ENCODE measurements at regions not wholly inside any gene's neighbourhood (a gene's known extent, or its start where the extent isn't known, plus 50 kb on each side); places are given as distances from the start of the nearest gene placed in this dataset.
A peak's percentile ranks its signal among the peaks of the same experiment; 100 is the strongest.

GRCh38 chr12:24201258-24201970, 251.9 kb upstream of the SOX5 start:
- Histone ChIP-seq H3K4me1 (ENCODE audit: insufficient read depth, low read length) (peaks cover 33% of the 10 kb centered on the region), H2AFZ (ENCODE audit: low read depth, low read length) (no peak overlapping the region), H3K36me3 (ENCODE audit: insufficient read depth, low read length) (no peaks in the 10 kb centered on the region), H3K9me3 (ENCODE audit: insufficient read depth, low read depth, low read length) (no peaks in the 10 kb centered on the region), H3K27me3 (ENCODE audit: insufficient read depth, low read length) (no peaks in the 10 kb centered on the region), H3K79me2 (ENCODE audit: insufficient read depth, low read length) (no peaks in the 10 kb centered on the region), H3K27ac (ENCODE audit: low read depth, low read length) (no peak overlapping the region), H3K9ac (ENCODE audit: low read length) (no peak overlapping the region), H3K4me3 (ENCODE audit: insufficient read depth, low read depth, low read length) (no peak overlapping the region), H3K4me2 (ENCODE audit: low read length) (peak overlapping the region; percentile 6), H4K20me1 (ENCODE audit: insufficient read depth, low read length) (no peaks in the 10 kb centered on the region)
- no peak overlapping the region for H3K27ac Mint-ChIP-seq (ENCODE audit: unreplicated experiment)
- FAIRE-seq = no peak
- TF ChIP-seq CTCF (IDR thresholded peaks at IDR 0.05; ENCODE audit: insufficient read depth, low read depth, low read length) (no peak), EZH2 (IDR thresholded peaks at IDR 0.05; ENCODE audit: insufficient read depth, low read length) (no peak)
- no peaks in the 10 kb centered on the region for H3K9me3 Mint-ChIP-seq (ENCODE audit: unreplicated experiment)
- H3K4me1 Mint-ChIP-seq (ENCODE audit: low read depth, unreplicated experiment) = peaks cover 14% of the 10 kb centered on the region
- no peaks in the 10 kb centered on the region for H3K36me3 Mint-ChIP-seq (ENCODE audit: low read depth, unreplicated experiment)
- DNase-seq (ENCODE audit: low read depth) = peak; percentile 3
- no peak overlapping the region for H3K4me3 Mint-ChIP-seq (ENCODE audit: unreplicated experiment)
- H3K27me3 Mint-ChIP-seq (ENCODE audit: low read depth, unreplicated experiment) = no peaks in the 10 kb centered on the region

GRCh38 chr12:24200010-24200409, 250.5 kb upstream of the SOX5 start:
- DNase-seq (ENCODE audit: low read depth) (peak; percentile 4), FAIRE-seq (no peak)
- no peaks in the 10 kb centered on the region for H3K27me3 ChIP-seq (ENCODE audit: insufficient read depth, low read length)
- H3K4me2 ChIP-seq (ENCODE audit: low read length) = no peak overlapping the region
- TF ChIP-seq EZH2 (IDR thresholded peaks at IDR 0.05; ENCODE audit: insufficient read depth, low read length) (no peak), CTCF (IDR thresholded peaks at IDR 0.05; ENCODE audit: insufficient read depth, low read depth, low read length) (no peak)
- H4K20me1 ChIP-seq (ENCODE audit: insufficient read depth, low read length) = no peaks in the 10 kb centered on the region
- H3K9me3 ChIP-seq (ENCODE audit: insufficient read depth, low read depth, low read length) = no peaks in the 10 kb centered on the region
- H3K27ac ChIP-seq (ENCODE audit: low read depth, low read length) = peak overlapping the region; percentile 78
- H3K79me2 ChIP-seq (ENCODE audit: insufficient read depth, low read length) = no peaks in the 10 kb centered on the region
- H2AFZ ChIP-seq (ENCODE audit: low read depth, low read length) = no peak overlapping the region
- no peak overlapping the region for H3K9ac ChIP-seq (ENCODE audit: low read length)
- H3K4me1 ChIP-seq (ENCODE audit: insufficient read depth, low read length) = peaks cover 33% of the 10 kb centered on the region
- no peaks in the 10 kb centered on the region for H3K36me3 ChIP-seq (ENCODE audit: insufficient read depth, low read length)
- no peak overlapping the region for H3K4me3 Mint-ChIP-seq (ENCODE audit: unreplicated experiment)
- H3K36me3 Mint-ChIP-seq (ENCODE audit: low read depth, unreplicated experiment) = no peaks in the 10 kb centered on the region
- no peaks in the 10 kb centered on the region for H3K9me3 Mint-ChIP-seq (ENCODE audit: unreplicated experiment)
- H3K4me1 Mint-ChIP-seq (ENCODE audit: low read depth, unreplicated experiment) = peaks cover 14% of the 10 kb centered on the region
- H3K27me3 Mint-ChIP-seq (ENCODE audit: low read depth, unreplicated experiment) = no peaks in the 10 kb centered on the region
- no peak overlapping the region for H3K4me3 ChIP-seq (ENCODE audit: insufficient read depth, low read depth, low read length)
- H3K27ac Mint-ChIP-seq (ENCODE audit: unreplicated experiment) = no peak overlapping the region
